ENCODE measurements at regions not wholly inside any gene's neighbourhood (a gene's known extent, or its start where the extent isn't known, plus 50 kb on each side); places are given as distances from the start of the nearest gene placed in this dataset.

DNA sequence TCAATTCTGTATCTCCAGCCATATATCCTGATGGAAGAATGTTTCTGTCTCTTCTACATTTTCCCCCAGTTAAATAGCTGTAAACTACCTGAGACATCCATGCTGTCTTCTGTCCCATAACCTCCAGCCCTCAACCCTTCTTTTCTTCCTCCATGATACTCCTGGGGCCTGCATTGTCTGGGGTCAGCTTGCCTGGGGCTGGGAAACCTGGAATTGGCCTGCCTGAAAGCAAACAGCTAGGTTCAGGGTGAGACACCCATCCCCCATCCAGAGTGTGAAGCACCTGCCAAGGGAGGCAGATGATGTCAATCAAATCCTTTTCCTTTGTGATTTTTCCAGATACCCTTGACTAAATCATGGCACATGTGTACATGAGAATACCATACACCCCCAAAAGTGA lies 313.7 kb upstream of the MGAT5 start:
- H3K4me1 ChIP-seq (ENCODE audit: control insufficient read depth, insufficient read depth, low read length), result no peaks in the 10 kb centered on the region
- no peaks in the 10 kb centered on the region for H3K27me3 ChIP-seq (replicated peaks in 1 of 2; ENCODE audit: control insufficient read depth in 2 of 2, insufficient read depth in 2 of 2, low read length in 1 of 2)
- ChIA-PET RAD21 (ENCODE audit: unreplicated experiment) (no interaction called here), SMC1A (ENCODE audit: uncharacterized antibody, unreplicated experiment) (no interaction called here), POLR2A (no interaction called here), CTCF (interaction anchor here (1.1 kb wide), 1 partner anchor 12 kb away, joined by 3 read pairs; no protein-coding TSS in a partner anchor)
- no peak overlapping the region for H3K9ac ChIP-seq (ENCODE audit: control insufficient read depth, insufficient read depth, low read length)
- FAIRE-seq (no peak), ATAC-seq (no peak), DNase-seq (ENCODE audit: low read depth, low spot score) (no peak)
- no peak overlapping the region for H2AFZ ChIP-seq (ENCODE audit: control insufficient read depth, low read depth, low read length)
- intact Hi-C loops (cut with micrococcal nuclease; ENCODE audit: unreplicated experiment) (no loop called here), in situ Hi-C loops (cut with MboI) (no loop called here)
- no peak overlapping the region for H3K4me3 ChIP-seq
- H3K27ac ChIP-seq (ENCODE audit: control insufficient read depth, insufficient read depth), result no peak overlapping the region
- H4K20me1 ChIP-seq (ENCODE audit: control insufficient read depth, insufficient read depth), result no peaks in the 10 kb centered on the region
- no peak overlapping the region for H3K4me2 ChIP-seq (ENCODE audit: control insufficient read depth, insufficient read depth)
- no peak for TF ChIP-seq NR2C2 (IDR thresholded peaks at IDR 0.05; ENCODE audit: borderline replicate concordance, control insufficient read depth, insufficient read length, low read depth)
- TF ChIP-seq, protein P1, sequence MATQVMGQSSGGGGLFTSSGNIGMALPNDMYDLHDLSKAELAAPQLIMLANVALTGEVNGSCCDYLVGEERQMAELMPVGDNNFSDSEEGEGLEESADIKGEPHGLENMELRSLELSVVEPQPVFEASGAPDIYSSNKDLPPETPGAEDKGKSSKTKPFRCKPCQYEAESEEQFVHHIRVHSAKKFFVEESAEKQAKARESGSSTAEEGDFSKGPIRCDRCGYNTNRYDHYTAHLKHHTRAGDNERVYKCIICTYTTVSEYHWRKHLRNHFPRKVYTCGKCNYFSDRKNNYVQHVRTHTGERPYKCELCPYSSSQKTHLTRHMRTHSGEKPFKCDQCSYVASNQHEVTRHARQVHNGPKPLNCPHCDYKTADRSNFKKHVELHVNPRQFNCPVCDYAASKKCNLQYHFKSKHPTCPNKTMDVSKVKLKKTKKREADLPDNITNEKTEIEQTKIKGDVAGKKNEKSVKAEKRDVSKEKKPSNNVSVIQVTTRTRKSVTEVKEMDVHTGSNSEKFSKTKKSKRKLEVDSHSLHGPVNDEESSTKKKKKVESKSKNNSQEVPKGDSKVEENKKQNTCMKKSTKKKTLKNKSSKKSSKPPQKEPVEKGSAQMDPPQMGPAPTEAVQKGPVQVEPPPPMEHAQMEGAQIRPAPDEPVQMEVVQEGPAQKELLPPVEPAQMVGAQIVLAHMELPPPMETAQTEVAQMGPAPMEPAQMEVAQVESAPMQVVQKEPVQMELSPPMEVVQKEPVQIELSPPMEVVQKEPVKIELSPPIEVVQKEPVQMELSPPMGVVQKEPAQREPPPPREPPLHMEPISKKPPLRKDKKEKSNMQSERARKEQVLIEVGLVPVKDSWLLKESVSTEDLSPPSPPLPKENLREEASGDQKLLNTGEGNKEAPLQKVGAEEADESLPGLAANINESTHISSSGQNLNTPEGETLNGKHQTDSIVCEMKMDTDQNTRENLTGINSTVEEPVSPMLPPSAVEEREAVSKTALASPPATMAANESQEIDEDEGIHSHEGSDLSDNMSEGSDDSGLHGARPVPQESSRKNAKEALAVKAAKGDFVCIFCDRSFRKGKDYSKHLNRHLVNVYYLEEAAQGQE (IDR thresholded peaks at IDR 0.05; ENCODE audit: low read depth, low read length), result no peak
- no peak for TF ChIP-seq SIN3A (IDR thresholded peaks at IDR 0.05; ENCODE audit: low read depth, low read length)
- no peak for TF ChIP-seq BRCA1 (IDR thresholded peaks at IDR 0.05; ENCODE audit: low read depth, low read length)
- no peak for TF ChIP-seq MAX (IDR thresholded peaks at IDR 0.05; ENCODE audit: low read depth, low read length)
- TF ChIP-seq BMI1 (IDR thresholded peaks at IDR 0.05; ENCODE audit: borderline replicate concordance), result no peak
- TF ChIP-seq IRF4 (IDR thresholded peaks at IDR 0.05; ENCODE audit: low read depth, low read length), result no peak
- TF ChIP-seq YBX1 (IDR thresholded peaks at IDR 0.05), result no peak
- TF ChIP-seq TCF3 (IDR thresholded peaks at IDR 0.05; ENCODE audit: borderline replicate concordance, insufficient read depth, low read depth, low read length), result no peak
- TF ChIP-seq SREBF2 (IDR thresholded peaks at IDR 0.05; ENCODE audit: low read length), result no peak
- TF ChIP-seq HDAC2 (IDR thresholded peaks at IDR 0.05), result no peak
- no peak for TF ChIP-seq SMARCA5 (IDR thresholded peaks at IDR 0.05)
- no peak for TF ChIP-seq NKRF (conservative IDR thresholded peaks at IDR 0.05)
- TF ChIP-seq IKZF1 (conservative IDR thresholded peaks at IDR 0.05), result no peak
- no peak for TF ChIP-seq FOXM1 (IDR thresholded peaks at IDR 0.05; ENCODE audit: low read depth, low read length)
- no peak for TF ChIP-seq SMAD5 (IDR thresholded peaks at IDR 0.05; ENCODE audit: low read depth)
- TF ChIP-seq MTA2 (IDR thresholded peaks at IDR 0.05; ENCODE audit: low read depth), result no peak
- no peaks in the 10 kb centered on the region; the same call in 2 of the 3 replicates for H3K9me3 ChIP-seq (replicated peaks; ENCODE audit: control insufficient read depth, insufficient read depth, low read length)
- H3K36me3 ChIP-seq (ENCODE audit: control insufficient read depth in 2 of 2, insufficient read depth in 2 of 2, low read length in 1 of 2), result no peaks in the 10 kb centered on the region
- no TSS peak for BruUV-seq (replicated peaks)
- H3K79me2 ChIP-seq (ENCODE audit: control insufficient read depth, insufficient read depth, low read length), result no peaks in the 10 kb centered on the region

Data from GM12878 (cell line).